AG04450 (cell line): ENCODE measurements at regions not wholly inside any gene's neighbourhood (a gene's known extent, or its start where the extent isn't known, plus 50 kb on each side); places are given as distances from the start of the nearest gene placed in this dataset.

ENCODE experiments used
- CTCF ChIA-PET: fragments of 300-600, 350-600 bp; formaldehyde crosslinking; extraction: SDS; loops from one replicate; lab custom pipeline; 2022; ENCODE audit warnings: antibody characterized with exemption, inconsistent platforms; lab: Charles Lee
- POLR2A ChIA-PET: fragments of 350-600 bp; formaldehyde crosslinking; extraction: SDS; loops from one replicate; lab custom pipeline; 2021; ENCODE audit warnings: antibody characterized with exemption, inconsistent platforms; lab: Yijun Ruan, JAX
- DNase-seq: peaks from one replicate; pipeline ENCODE4 v3.0.0-alpha.2; 2011; ENCODE audit warnings: low read depth, low spot score
- H3K27ac ChIP-seq: one replicate; pipeline ENCODE4 v1.5.1; 2012; ENCODE audit warnings: low read depth, low read length, control low read depth
- H3K27me3 ChIP-seq: one replicate; pipeline ENCODE4 v1.6.0; 2012; ENCODE audit warnings: low read length; ENCODE audit not compliant: control insufficient read depth, insufficient read depth
- H3K4me3 ChIP-seq: 2 replicates; pipeline ENCODE4 v1.5.1; 2011; ENCODE audit warnings: mild to moderate bottlenecking, low read depth, low read length, control low read depth
- H3K9me3 ChIP-seq: 2 replicates; pipeline ENCODE4 v1.5.1; 2012; ENCODE audit warnings: low read length; ENCODE audit not compliant: control insufficient read depth, insufficient read depth
- CTCF ChIP-seq: IDR thresholded peaks from 2 replicates; pipeline ENCODE4 v1.5.1; 2011; ENCODE audit warnings: low read depth, low read length, control low read depth, inconsistent platforms

GRCh38 chr12:89829434-89829975 is 120.9 kb upstream of the ATP2B1 start:
- no peak for TF ChIP-seq CTCF
- ChIA-PET POLR2A (no interaction called here), CTCF (no interaction called here)
- DNase-seq: no peak
- no peaks in the 10 kb centered on the region for H3K9me3 ChIP-seq
- H3K27ac ChIP-seq: no peak overlapping the region
- no peak overlapping the region for H3K4me3 ChIP-seq
- H3K27me3 ChIP-seq: no peaks in the 10 kb centered on the region

GRCh38 chr12:89828575-89828974 is 119.9 kb upstream of the ATP2B1 start:
- TF ChIP-seq CTCF: no peak
- no peaks in the 10 kb centered on the region for H3K27me3 ChIP-seq
- H3K9me3 ChIP-seq: no peaks in the 10 kb centered on the region
- H3K27ac ChIP-seq: no peak overlapping the region
- no peak for DNase-seq
- ChIA-PET POLR2A (no interaction called here), CTCF (interaction anchor here (0.6 kb wide), 1 partner anchor 36 kb away, joined by 3 read pairs; no protein-coding TSS in a partner anchor)
- H3K4me3 ChIP-seq: no peak overlapping the region

GRCh38 chr12:89827592-89827991 is 119.0 kb upstream of the ATP2B1 start:
- POLR2A ChIA-PET: interaction anchor here (0.8 kb wide), 1 partner anchor 71 kb away, joined by 3 read pairs; no protein-coding TSS in a partner anchor
- CTCF ChIA-PET: no interaction called here
- no peaks in the 10 kb centered on the region for H3K9me3 ChIP-seq

GRCh38 chr12:89826468-89826867 is 117.8 kb upstream of the ATP2B1 start:
- DNase-seq: no peak
- H3K4me3 ChIP-seq: no peak overlapping the region
- no peaks in the 10 kb centered on the region for H3K27me3 ChIP-seq
- POLR2A ChIA-PET: no interaction called here
- CTCF ChIA-PET: no interaction called here
- no peak for TF ChIP-seq CTCF
- H3K9me3 ChIP-seq: no peaks in the 10 kb centered on the region
- H3K27ac ChIP-seq: no peak overlapping the region

More at GRCh38 chr12:89827592-89827991, 119.0 kb upstream of the ATP2B1 start:
- H3K4me3 ChIP-seq: no peak overlapping the region
- no peak for DNase-seq
- TF ChIP-seq CTCF: no peak
- H3K27me3 ChIP-seq: no peaks in the 10 kb centered on the region
- no peak overlapping the region for H3K27ac ChIP-seq

- H3K9me3 ChIP-seq: no peaks in the 10 kb centered on the region
- ChIA-PET POLR2A (no interaction called here), CTCF (no interaction called here)
- TF ChIP-seq CTCF: no peak
- DNase-seq: no peak
- H3K4me3 ChIP-seq: no peak overlapping the region
- H3K27me3 ChIP-seq: no peaks in the 10 kb centered on the region
- H3K27ac ChIP-seq: no peak overlapping the region
Measured at GRCh38 chr12:89825591-89826449, 117.2 kb upstream of the ATP2B1 start.
